ENCODE measurements at regions not wholly inside any gene's neighbourhood (a gene's known extent, or its start where the extent isn't known, plus 50 kb on each side); places are given as distances from the start of the nearest gene placed in this dataset.

DNA sequence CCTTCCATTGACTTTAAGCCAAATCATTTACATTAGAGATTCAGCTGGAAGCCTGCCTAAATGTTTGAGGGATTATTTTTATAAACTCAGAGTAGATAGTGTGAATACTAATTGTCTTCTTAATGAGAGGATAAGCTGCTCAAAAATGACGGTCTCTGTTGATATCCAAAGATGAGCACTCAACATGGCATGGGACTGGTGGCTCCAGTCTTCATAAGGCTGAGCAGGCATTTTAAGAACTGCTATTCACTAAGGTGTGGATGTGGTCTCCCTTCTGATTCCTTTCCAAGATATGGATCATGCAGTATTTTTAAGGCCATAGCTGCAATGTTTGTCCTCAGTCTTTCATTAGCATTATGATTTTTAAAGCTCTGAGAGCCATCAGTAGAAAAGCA lies 377.5 kb upstream of the RIOK2 start:
- intact Hi-C loops (cut with micrococcal nuclease; ENCODE audit: unreplicated experiment) (no loop called here), in situ Hi-C loops (cut with HindIII; ENCODE audit: low pct_unique_long_range_greater_than_20kb, low sequenced_read_pairs) (no loop called here)
- ChIA-PET POLR2A (no interaction called here), CTCF (no interaction called here)
- Histone ChIP-seq H3K27me3 (ENCODE audit: control insufficient read depth, insufficient read depth, low read length) (no peaks in the 10 kb centered on the region), H3K9me3 (ENCODE audit: control insufficient read depth, insufficient read depth, low read depth, low read length) (no peaks in the 10 kb centered on the region), H3K27ac (ENCODE audit: low read length) (no peak overlapping the region), H3K36me3 (ENCODE audit: control insufficient read depth, insufficient read depth, low read length) (no peaks in the 10 kb centered on the region), H3K4me3 (ENCODE audit: low read depth in 2 of 2, low read length in 2 of 2) (no peak overlapping the region), H3K4me1 (ENCODE audit: control insufficient read depth, insufficient read depth, low read length) (no peaks in the 10 kb centered on the region)
- DNase-seq (ENCODE audit: low read depth, low spot score) (no peak), ATAC-seq (no peak)
- TF ChIP-seq TCF7L2 (IDR thresholded peaks at IDR 0.05; ENCODE audit: low read depth, low read length) (no peak), REST (IDR thresholded peaks at IDR 0.05; ENCODE audit: insufficient read depth in 1 of 2, low read depth in 2 of 2, low read length in 1 of 2) (no peak), CTCF (IDR thresholded peaks at IDR 0.05) (no peak), SIN3A (IDR thresholded peaks at IDR 0.05; ENCODE audit: borderline replicate concordance, insufficient read depth, low read depth, low read length) (no peak), POLR2AphosphoS5 (IDR thresholded peaks at IDR 0.05; ENCODE audit: low read depth, low read length) (no peak)
- no TSS peak for BruUV-seq (replicated peaks)

DNA sequence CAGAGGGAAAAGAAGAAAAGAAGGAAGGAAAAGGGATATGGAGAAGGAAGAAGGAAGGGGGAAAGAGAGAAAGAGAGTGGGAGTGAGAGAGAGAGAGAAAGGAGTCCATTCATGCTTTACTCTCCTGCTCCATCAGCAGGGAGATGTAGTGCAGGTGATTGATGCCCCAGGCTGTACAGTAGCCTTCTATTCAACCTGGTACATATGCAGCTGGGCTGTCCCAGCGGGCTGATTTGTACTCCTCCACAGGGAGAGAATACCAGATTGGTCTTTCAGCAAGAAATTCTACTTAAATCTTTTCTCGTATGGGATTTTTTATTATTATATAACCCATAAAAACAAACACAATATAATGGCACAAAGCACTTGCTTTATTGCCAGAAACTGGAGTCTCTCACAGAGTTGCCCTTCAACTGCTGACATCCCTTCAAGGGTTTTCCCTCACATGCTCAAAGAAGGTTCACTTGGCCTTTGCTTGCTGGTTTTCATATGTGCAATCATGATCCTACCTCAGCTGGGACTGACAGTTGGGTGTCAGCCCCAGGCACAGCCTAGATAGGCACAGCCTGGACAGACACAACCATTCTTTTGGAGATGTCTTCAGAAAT lies 380.1 kb upstream of the RIOK2 start:
- H3K4me1 ChIP-seq (ENCODE audit: control insufficient read depth, insufficient read depth, low read length) = no peaks in the 10 kb centered on the region
- in situ Hi-C loops (cut with HindIII; ENCODE audit: low pct_unique_long_range_greater_than_20kb, low sequenced_read_pairs) = no loop called here
- no peak overlapping the region for H3K27ac ChIP-seq (ENCODE audit: low read length)
- ChIA-PET CTCF (no interaction called here), POLR2A (no interaction called here)
- no peak overlapping the region for H3K4me3 ChIP-seq (ENCODE audit: low read depth in 2 of 2, low read length in 2 of 2)
- DNase-seq (ENCODE audit: low read depth, low spot score) = no peak
- no peak for TF ChIP-seq POLR2AphosphoS5 (IDR thresholded peaks at IDR 0.05; ENCODE audit: low read depth, low read length)
- TF ChIP-seq REST (IDR thresholded peaks at IDR 0.05; ENCODE audit: insufficient read depth in 1 of 2, low read depth in 2 of 2, low read length in 1 of 2) = no peak
- no peak for TF ChIP-seq SIN3A (IDR thresholded peaks at IDR 0.05; ENCODE audit: borderline replicate concordance, insufficient read depth, low read depth, low read length)
- no peak for TF ChIP-seq TCF7L2 (IDR thresholded peaks at IDR 0.05; ENCODE audit: low read depth, low read length)
- no peak for TF ChIP-seq CTCF (IDR thresholded peaks at IDR 0.05)
- no peak for ATAC-seq
- intact Hi-C loops (cut with micrococcal nuclease; ENCODE audit: unreplicated experiment) = no loop called here
- H3K36me3 ChIP-seq (ENCODE audit: control insufficient read depth, insufficient read depth, low read length) = no peaks in the 10 kb centered on the region
- no peaks in the 10 kb centered on the region for H3K27me3 ChIP-seq (ENCODE audit: control insufficient read depth, insufficient read depth, low read length)
- no TSS peak for BruUV-seq (replicated peaks)
- no peaks in the 10 kb centered on the region for H3K9me3 ChIP-seq (ENCODE audit: control insufficient read depth, insufficient read depth, low read depth, low read length)
